GM23338 (cell line): ENCODE measurements at regions not wholly inside any gene's neighbourhood (a gene's known extent, or its start where the extent isn't known, plus 50 kb on each side); places are given as distances from the start of the nearest gene placed in this dataset.

Experiments
- ATAC-seq: fragments of 200-7000 bp; cut with Tn5 transposase; 3 replicates; pipeline ENCODE4 v1.9.1; 2020
- DNase-seq: peaks from one replicate; pipeline ENCODE4 v3.0.0-alpha.2; 2015; ENCODE audit warnings: low spot score
- H2AFZ ChIP-seq: fragments of 200-600 bp; sonication (generic); 2 replicates; pipeline ENCODE4 v1.8.0; 2016; ENCODE audit warnings: antibody characterized with exemption, mild to moderate bottlenecking, moderate library complexity
- H3F3A ChIP-seq: fragments of 200-600 bp; sonication (generic); replicated peaks from 2 replicates; pipeline ENCODE4 v1.8.0; 2017; ENCODE audit warnings: antibody characterized with exemption, mixed run types, low read depth
- H3K27ac ChIP-seq: fragments of 200-600 bp; sonication (generic); 2 replicates; pipeline ENCODE4 v1.6.1; 2016; ENCODE audit warnings: low read depth
- H3K27me3 ChIP-seq: fragments of 200-600 bp; sonication (generic); 2 replicates; pipeline ENCODE4 v1.8.0; 2016; ENCODE audit warnings: mild to moderate bottlenecking, mixed run types, moderate library complexity; ENCODE audit not compliant: insufficient read depth
- H3K36me3 ChIP-seq: fragments of 200-600 bp; sonication (generic); 2 replicates; pipeline ENCODE4 v1.8.0; 2016; ENCODE audit warnings: mild to moderate bottlenecking; ENCODE audit not compliant: insufficient read depth
- H3K4me1 ChIP-seq: fragments of 200-600 bp; sonication (generic); 2 replicates; pipeline ENCODE4 v1.8.0; 2016; ENCODE audit warnings: mild to moderate bottlenecking, moderate library complexity; ENCODE audit not compliant: insufficient read depth
- H3K4me2 ChIP-seq: fragments of 200-600 bp; sonication (generic); 2 replicates; pipeline ENCODE4 v1.7.1; 2017; ENCODE audit warnings: mixed run types
- H3K4me3 ChIP-seq: fragments of 200-600 bp; sonication (generic); 2 replicates; pipeline ENCODE4 v1.6.1; 2016; ENCODE audit warnings: mixed run types
- H3K79me2 ChIP-seq: fragments of 200-600 bp; sonication (generic); replicated peaks from 2 replicates; pipeline ENCODE4 v1.8.0; 2017; ENCODE audit warnings: mild to moderate bottlenecking; ENCODE audit not compliant: insufficient read depth
- H3K9me2 ChIP-seq: fragments of 200-600 bp; sonication (generic); 2 replicates; pipeline ENCODE4 v1.8.0; 2017; ENCODE audit not compliant: insufficient read depth
- H4K20me1 ChIP-seq: fragments of 200-600 bp; sonication (generic); replicated peaks from 2 replicates; pipeline ENCODE4 v1.8.0; 2017; ENCODE audit warnings: mild to moderate bottlenecking; ENCODE audit not compliant: insufficient read depth
- H3K27ac Mint-ChIP-seq: 2 replicates; pipeline ENCODE4 v1.8.0; 2020; ENCODE audit warnings: inconsistent platforms, mild to moderate bottlenecking, moderate library complexity, mixed read lengths
- H3K27me3 Mint-ChIP-seq: 3 replicates; pipeline ENCODE4 v1.8.0; 2022; ENCODE audit warnings: low read depth, mild to moderate bottlenecking, moderate library complexity, mixed read lengths, inconsistent platforms; ENCODE audit not compliant: insufficient read depth, poor library complexity
- H3K36me3 Mint-ChIP-seq: 3 replicates; pipeline ENCODE4 v1.8.0; 2021; ENCODE audit warnings: low read depth, mild to moderate bottlenecking, inconsistent platforms, moderate library complexity, mixed read lengths
- H3K4me1 Mint-ChIP-seq: 3 replicates; pipeline ENCODE4 v1.8.0; 2020; ENCODE audit warnings: mild to moderate bottlenecking, inconsistent platforms, mixed read lengths
- H3K4me3 Mint-ChIP-seq: 3 replicates; pipeline ENCODE4 v1.8.0; 2021; ENCODE audit warnings: moderate library complexity, mild to moderate bottlenecking, inconsistent platforms, mixed read lengths
- H3K9me3 Mint-ChIP-seq: 3 replicates; pipeline ENCODE4 v1.8.0; 2020; ENCODE audit warnings: moderate library complexity, mild to moderate bottlenecking, inconsistent platforms, mixed read lengths
- CREB1 ChIP-seq: fragments of 250-450 bp; sonication (Bioruptor Pico); IDR thresholded peaks from 2 replicates; pipeline ENCODE4 v1.5.0; 2020; ENCODE audit warnings: low read depth, mild to moderate bottlenecking, moderate library complexity
- CTCF ChIP-seq, 2 experiments: fragments of 200-600 bp in 1 of 2; sonication (generic) in 1 of 2; conservative IDR thresholded peaks; 2 replicates each; pipeline versions ENCODE4 v1.5.1 to v1.6.1; 2016 to 2017; ENCODE audit warnings: antibody characterized with exemption in 2 of 2, low read depth in 2 of 2, mild to moderate bottlenecking in 2 of 2, moderate library complexity in 1 of 2
- ETS1 ChIP-seq: IDR thresholded peaks from 2 replicates; pipeline ENCODE4 v1.6.1; 2016; ENCODE audit warnings: antibody characterized with exemption
- EZH2 ChIP-seq: fragments of 200-600 bp; sonication (generic); IDR thresholded peaks from one replicate; pipeline ENCODE4 v1.8.0; 2017; ENCODE audit warnings: antibody characterized with exemption, mild to moderate bottlenecking, low read depth; ENCODE audit not compliant: unreplicated experiment
- EZH2phosphoT487 ChIP-seq: fragments of 200-600 bp; sonication (generic); IDR thresholded peaks from one replicate; pipeline ENCODE4 v1.8.1; 2018; ENCODE audit warnings: antibody characterized with exemption; ENCODE audit not compliant: unreplicated experiment
- JUNB ChIP-seq: IDR thresholded peaks from one replicate; pipeline ENCODE4 v1.6.1; 2016; ENCODE audit warnings: antibody characterized with exemption; ENCODE audit not compliant: unreplicated experiment
- NANOG ChIP-seq: IDR thresholded peaks from 2 replicates; pipeline ENCODE4 v1.6.1; 2016; ENCODE audit warnings: antibody characterized with exemption, borderline replicate concordance
- POLR2AphosphoS5 ChIP-seq: IDR thresholded peaks from 2 replicates; pipeline ENCODE4 v1.6.1; 2016; ENCODE audit warnings: antibody characterized with exemption, low read depth
- STAT1 ChIP-seq: IDR thresholded peaks from one replicate; pipeline ENCODE4 v1.6.1; 2016; ENCODE audit warnings: antibody characterized with exemption; ENCODE audit not compliant: unreplicated experiment
- ZNF114 ChIP-seq: fragments of 250-450 bp; sonication (Bioruptor Pico); IDR thresholded peaks from 2 replicates; pipeline ENCODE4 v1.5.0; 2020; ENCODE audit warnings: mild to moderate bottlenecking, moderate library complexity
- ZNF331 ChIP-seq: fragments of 250-450 bp; sonication (Bioruptor Pico); IDR thresholded peaks from 2 replicates; pipeline ENCODE4 v1.5.0; 2020; ENCODE audit warnings: low read depth, mild to moderate bottlenecking, moderate library complexity
- TF ChIP-seq, protein P1 (sequence below): fragments of 250-450 bp; sonication (Bioruptor Pico); IDR thresholded peaks from 2 replicates; pipeline ENCODE4 v1.5.0; 2020; ENCODE audit warnings: mild to moderate bottlenecking, moderate library complexity
- TF ChIP-seq, protein P2 (sequence below): IDR thresholded peaks from one replicate; pipeline ENCODE4 v1.6.1; 2018; ENCODE audit warnings: antibody characterized with exemption; ENCODE audit not compliant: unreplicated experiment

- Mint-ChIP-seq H3K9me3 (no peaks in the 10 kb centered on the region; the same call in 2 of the 3 replicates), H3K36me3 (peaks cover 10% of the 10 kb centered on the region), H3K4me3 (no peak overlapping the region), H3K4me1 (peaks cover 23% of the 10 kb centered on the region), H3K27me3 (peaks cover 8% of the 10 kb centered on the region), H3K27ac (no peak overlapping the region)
- H3K9me2 ChIP-seq = no peaks in the 10 kb centered on the region
- DNase-seq (no peak), ATAC-seq (no peak)
- peaks cover 70% of the 10 kb centered on the region for H3K79me2 ChIP-seq
- H3K4me1 ChIP-seq = peaks cover 22% of the 10 kb centered on the region; the same call in 1 of the 2 replicates
- no peaks in the 10 kb centered on the region for H3K36me3 ChIP-seq
- H3K4me3 ChIP-seq = no peak overlapping the region
- H2AFZ ChIP-seq = no peak overlapping the region
- H3F3A ChIP-seq = no peaks in the 10 kb centered on the region
- no peaks in the 10 kb centered on the region for H4K20me1 ChIP-seq
- H3K27ac ChIP-seq = peak overlapping the region; percentile 88
- no peaks in the 10 kb centered on the region for H3K27me3 ChIP-seq
- TF ChIP-seq, protein P1, sequence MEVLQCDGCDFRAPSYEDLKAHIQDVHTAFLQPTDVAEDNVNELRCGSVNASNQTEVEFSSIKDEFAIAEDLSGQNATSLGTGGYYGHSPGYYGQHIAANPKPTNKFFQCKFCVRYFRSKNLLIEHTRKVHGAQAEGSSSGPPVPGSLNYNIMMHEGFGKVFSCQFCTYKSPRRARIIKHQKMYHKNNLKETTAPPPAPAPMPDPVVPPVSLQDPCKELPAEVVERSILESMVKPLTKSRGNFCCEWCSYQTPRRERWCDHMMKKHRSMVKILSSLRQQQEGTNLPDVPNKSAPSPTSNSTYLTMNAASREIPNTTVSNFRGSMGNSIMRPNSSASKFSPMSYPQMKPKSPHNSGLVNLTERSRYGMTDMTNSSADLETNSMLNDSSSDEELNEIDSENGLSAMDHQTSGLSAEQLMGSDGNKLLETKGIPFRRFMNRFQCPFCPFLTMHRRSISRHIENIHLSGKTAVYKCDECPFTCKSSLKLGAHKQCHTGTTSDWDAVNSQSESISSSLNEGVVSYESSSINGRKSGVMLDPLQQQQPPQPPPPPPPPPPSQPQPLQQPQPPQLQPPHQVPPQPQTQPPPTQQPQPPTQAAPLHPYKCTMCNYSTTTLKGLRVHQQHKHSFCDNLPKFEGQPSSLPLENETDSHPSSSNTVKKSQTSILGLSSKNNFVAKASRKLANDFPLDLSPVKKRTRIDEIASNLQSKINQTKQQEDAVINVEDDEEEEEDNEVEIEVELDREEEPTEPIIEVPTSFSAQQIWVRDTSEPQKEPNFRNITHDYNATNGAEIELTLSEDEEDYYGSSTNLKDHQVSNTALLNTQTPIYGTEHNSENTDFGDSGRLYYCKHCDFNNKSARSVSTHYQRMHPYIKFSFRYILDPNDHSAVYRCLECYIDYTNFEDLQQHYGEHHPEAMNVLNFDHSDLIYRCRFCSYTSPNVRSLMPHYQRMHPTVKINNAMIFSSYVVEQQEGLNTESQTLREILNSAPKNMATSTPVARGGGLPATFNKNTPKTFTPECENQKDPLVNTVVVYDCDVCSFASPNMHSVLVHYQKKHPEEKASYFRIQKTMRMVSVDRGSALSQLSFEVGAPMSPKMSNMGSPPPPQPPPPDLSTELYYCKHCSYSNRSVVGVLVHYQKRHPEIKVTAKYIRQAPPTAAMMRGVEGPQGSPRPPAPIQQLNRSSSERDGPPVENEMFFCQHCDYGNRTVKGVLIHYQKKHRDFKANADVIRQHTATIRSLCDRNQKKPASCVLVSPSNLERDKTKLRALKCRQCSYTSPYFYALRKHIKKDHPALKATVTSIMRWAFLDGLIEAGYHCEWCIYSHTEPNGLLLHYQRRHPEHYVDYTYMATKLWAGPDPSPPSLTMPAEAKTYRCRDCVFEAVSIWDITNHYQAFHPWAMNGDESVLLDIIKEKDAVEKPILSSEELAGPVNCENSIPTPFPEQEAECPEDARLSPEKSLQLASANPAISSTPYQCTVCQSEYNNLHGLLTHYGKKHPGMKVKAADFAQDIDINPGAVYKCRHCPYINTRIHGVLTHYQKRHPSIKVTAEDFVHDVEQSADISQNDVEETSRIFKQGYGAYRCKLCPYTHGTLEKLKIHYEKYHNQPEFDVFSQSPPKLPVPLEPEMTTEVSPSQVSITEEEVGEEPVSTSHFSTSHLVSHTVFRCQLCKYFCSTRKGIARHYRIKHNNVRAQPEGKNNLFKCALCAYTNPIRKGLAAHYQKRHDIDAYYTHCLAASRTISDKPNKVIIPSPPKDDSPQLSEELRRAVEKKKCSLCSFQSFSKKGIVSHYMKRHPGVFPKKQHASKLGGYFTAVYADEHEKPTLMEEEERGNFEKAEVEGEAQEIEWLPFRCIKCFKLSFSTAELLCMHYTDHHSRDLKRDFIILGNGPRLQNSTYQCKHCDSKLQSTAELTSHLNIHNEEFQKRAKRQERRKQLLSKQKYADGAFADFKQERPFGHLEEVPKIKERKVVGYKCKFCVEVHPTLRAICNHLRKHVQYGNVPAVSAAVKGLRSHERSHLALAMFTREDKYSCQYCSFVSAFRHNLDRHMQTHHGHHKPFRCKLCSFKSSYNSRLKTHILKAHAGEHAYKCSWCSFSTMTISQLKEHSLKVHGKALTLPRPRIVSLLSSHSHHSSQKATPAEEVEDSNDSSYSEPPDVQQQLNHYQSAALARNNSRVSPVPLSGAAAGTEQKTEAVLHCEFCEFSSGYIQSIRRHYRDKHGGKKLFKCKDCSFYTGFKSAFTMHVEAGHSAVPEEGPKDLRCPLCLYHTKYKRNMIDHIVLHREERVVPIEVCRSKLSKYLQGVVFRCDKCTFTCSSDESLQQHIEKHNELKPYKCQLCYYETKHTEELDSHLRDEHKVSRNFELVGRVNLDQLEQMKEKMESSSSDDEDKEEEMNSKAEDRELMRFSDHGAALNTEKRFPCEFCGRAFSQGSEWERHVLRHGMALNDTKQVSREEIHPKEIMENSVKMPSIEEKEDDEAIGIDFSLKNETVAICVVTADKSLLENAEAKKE (CRISPR knock-in tag) = no peak
- TF ChIP-seq EZH2phosphoT487 (no peak), POLR2AphosphoS5 (no peak), JUNB (no peak), ZNF114 (CRISPR knock-in tag) (no peak), STAT1 (no peak), ETS1 (no peak), CTCF (conservative IDR thresholded peaks at IDR 0.05; ENCODE audit: low read depth in 2 of 2) (no peak), NANOG (no peak), ZNF331 (CRISPR knock-in tag) (no peak), EZH2 (no peak), CREB1 (CRISPR knock-in tag) (no peak)
- TF ChIP-seq, protein P2, sequence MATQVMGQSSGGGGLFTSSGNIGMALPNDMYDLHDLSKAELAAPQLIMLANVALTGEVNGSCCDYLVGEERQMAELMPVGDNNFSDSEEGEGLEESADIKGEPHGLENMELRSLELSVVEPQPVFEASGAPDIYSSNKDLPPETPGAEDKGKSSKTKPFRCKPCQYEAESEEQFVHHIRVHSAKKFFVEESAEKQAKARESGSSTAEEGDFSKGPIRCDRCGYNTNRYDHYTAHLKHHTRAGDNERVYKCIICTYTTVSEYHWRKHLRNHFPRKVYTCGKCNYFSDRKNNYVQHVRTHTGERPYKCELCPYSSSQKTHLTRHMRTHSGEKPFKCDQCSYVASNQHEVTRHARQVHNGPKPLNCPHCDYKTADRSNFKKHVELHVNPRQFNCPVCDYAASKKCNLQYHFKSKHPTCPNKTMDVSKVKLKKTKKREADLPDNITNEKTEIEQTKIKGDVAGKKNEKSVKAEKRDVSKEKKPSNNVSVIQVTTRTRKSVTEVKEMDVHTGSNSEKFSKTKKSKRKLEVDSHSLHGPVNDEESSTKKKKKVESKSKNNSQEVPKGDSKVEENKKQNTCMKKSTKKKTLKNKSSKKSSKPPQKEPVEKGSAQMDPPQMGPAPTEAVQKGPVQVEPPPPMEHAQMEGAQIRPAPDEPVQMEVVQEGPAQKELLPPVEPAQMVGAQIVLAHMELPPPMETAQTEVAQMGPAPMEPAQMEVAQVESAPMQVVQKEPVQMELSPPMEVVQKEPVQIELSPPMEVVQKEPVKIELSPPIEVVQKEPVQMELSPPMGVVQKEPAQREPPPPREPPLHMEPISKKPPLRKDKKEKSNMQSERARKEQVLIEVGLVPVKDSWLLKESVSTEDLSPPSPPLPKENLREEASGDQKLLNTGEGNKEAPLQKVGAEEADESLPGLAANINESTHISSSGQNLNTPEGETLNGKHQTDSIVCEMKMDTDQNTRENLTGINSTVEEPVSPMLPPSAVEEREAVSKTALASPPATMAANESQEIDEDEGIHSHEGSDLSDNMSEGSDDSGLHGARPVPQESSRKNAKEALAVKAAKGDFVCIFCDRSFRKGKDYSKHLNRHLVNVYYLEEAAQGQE = no peak
- no peak overlapping the region for H3K4me2 ChIP-seq
Measured at GRCh38 chr4:112731715-112732114, 94.8 kb downstream of the LARP7 start.
